Mesodermal cell (in vitro differentiated cells): ENCODE measurements at regions not wholly inside any gene's neighbourhood (a gene's known extent, or its start where the extent isn't known, plus 50 kb on each side); places are given as distances from the start of the nearest gene placed in this dataset.

ENCODE experiments used
- H3K27ac ChIP-seq: 2 replicates; pipeline ENCODE4 v1.7.0; 2013; ENCODE audit warnings: mild to moderate bottlenecking, low read depth, low read length, moderate library complexity; ENCODE audit not compliant: severe bottlenecking
- H3K36me3 ChIP-seq: 2 replicates; pipeline ENCODE4 v1.7.1; 2013; ENCODE audit warnings: mild to moderate bottlenecking, low read length, moderate library complexity; ENCODE audit not compliant: control insufficient read depth, insufficient read depth
- H3K4me1 ChIP-seq: one replicate; pipeline ENCODE4 v1.7.1; 2013; ENCODE audit warnings: mild to moderate bottlenecking, low read length; ENCODE audit not compliant: insufficient read depth, control insufficient read depth, poor library complexity, severe bottlenecking
- H3K4me3 ChIP-seq: 2 replicates; pipeline ENCODE4 v1.7.0; 2013; ENCODE audit warnings: low read length, control low read depth, mild to moderate bottlenecking; ENCODE audit not compliant: insufficient read depth, poor library complexity, severe bottlenecking; ENCODE audit errors: extremely low read depth
- H3K9me3 ChIP-seq: 2 replicates; pipeline ENCODE4 v1.7.1; 2013; ENCODE audit warnings: mild to moderate bottlenecking, low read length, moderate library complexity; ENCODE audit not compliant: control insufficient read depth
- WGBS, 2 experiments: methylation state at CpG; one replicate each; pipeline ENCODE4 v1.1.5; 2013; ENCODE audit warnings: missing lambda C conversion rate in 2 of 2; ENCODE audit not compliant: insufficient coverage in 2 of 2; 5-methylcytosine and 5-hydroxymethylcytosine counted together

GRCh38 chr2:16121986-16122390 lies 181.6 kb downstream of the MYCN start:
- H3K9me3 ChIP-seq: peaks cover 4% of the 10 kb centered on the region
- no peaks in the 10 kb centered on the region for H3K4me1 ChIP-seq
- no peak overlapping the region for H3K27ac ChIP-seq
- no peak overlapping the region for H3K4me3 ChIP-seq
- WGBS, 2 experiments: 100% methylated on average over 3 of the region's 4 CpGs
- H3K36me3 ChIP-seq: no peaks in the 10 kb centered on the region

- Histone ChIP-seq H3K9me3 (peaks cover 4% of the 10 kb centered on the region), H3K36me3 (no peaks in the 10 kb centered on the region), H3K27ac (no peak overlapping the region), H3K4me1 (no peaks in the 10 kb centered on the region), H3K4me3 (no peak overlapping the region)
- WGBS, 2 experiments: 94 to 100% methylated on average over 3 to 5 of the region's 7 CpGs
Observed at GRCh38 chr2:16121231-16121985, 181.1 kb downstream of the MYCN start.

- peaks cover 4% of the 10 kb centered on the region for H3K9me3 ChIP-seq
- H3K4me3 ChIP-seq: no peak overlapping the region
- H3K27ac ChIP-seq: no peak overlapping the region
Observed at GRCh38 chr2:16120591-16121180, 180.3 kb downstream of the MYCN start.

GRCh38 chr2:16119741-16120140 lies 179.4 kb downstream of the MYCN start:
- Histone ChIP-seq H3K4me3 (no peak overlapping the region), H3K4me1 (no peaks in the 10 kb centered on the region), H3K9me3 (peaks cover 4% of the 10 kb centered on the region), H3K27ac (no peak overlapping the region), H3K36me3 (no peaks in the 10 kb centered on the region)
- 71% methylated on average over 1 of the region's 3 CpGs; no CpG with 5 or more reads in 1 of the 2 experiments for WGBS, 2 experiments

More at GRCh38 chr2:16120591-16121180, 180.3 kb downstream of the MYCN start:
- H3K36me3 ChIP-seq: no peaks in the 10 kb centered on the region
- H3K4me1 ChIP-seq: no peaks in the 10 kb centered on the region

GRCh38 chr2:16118611-16119590 lies 178.6 kb downstream of the MYCN start:
- 73 to 86% methylated on average over 1 to 3 of the region's 5 CpGs for WGBS, 2 experiments

GRCh38 chr2:16117791-16118610 lies 177.7 kb downstream of the MYCN start:
- Histone ChIP-seq H3K36me3 (no peaks in the 10 kb centered on the region), H3K4me1 (no peaks in the 10 kb centered on the region), H3K27ac (no peak overlapping the region), H3K9me3 (peaks cover 4% of the 10 kb centered on the region), H3K4me3 (no peak overlapping the region)
- WGBS, 2 experiments: 92 to 93% methylated on average over 4 to 5 of the region's 9 CpGs

More at GRCh38 chr2:16118611-16119590, 178.6 kb downstream of the MYCN start:
- H3K9me3 ChIP-seq: peaks cover 4% of the 10 kb centered on the region
- no peak overlapping the region for H3K27ac ChIP-seq
- no peaks in the 10 kb centered on the region for H3K36me3 ChIP-seq
- H3K4me3 ChIP-seq: no peak overlapping the region
- H3K4me1 ChIP-seq: no peaks in the 10 kb centered on the region

GRCh38 chr2:16117021-16117700 lies 176.8 kb downstream of the MYCN start:
- Histone ChIP-seq H3K9me3 (peaks cover 4% of the 10 kb centered on the region), H3K4me3 (no peak overlapping the region), H3K36me3 (no peaks in the 10 kb centered on the region), H3K27ac (no peak overlapping the region), H3K4me1 (no peaks in the 10 kb centered on the region)
- 93 to 95% methylated on average over 2 to 8 of the region's 9 CpGs for WGBS, 2 experiments

- no peak overlapping the region for H3K4me3 ChIP-seq
- no peak overlapping the region for H3K27ac ChIP-seq
- 76 to 86% methylated on average over 3 to 7 of the region's 7 CpGs for WGBS, 2 experiments
Observed at GRCh38 chr2:16115881-16116830, 175.8 kb downstream of the MYCN start.

GRCh38 chr2:16115291-16115690 lies 174.9 kb downstream of the MYCN start:
- Histone ChIP-seq H3K4me1 (no peaks in the 10 kb centered on the region), H3K4me3 (no peak overlapping the region), H3K36me3 (no peaks in the 10 kb centered on the region), H3K9me3 (no peaks in the 10 kb centered on the region), H3K27ac (no peak overlapping the region)
- 80% methylated on average over 1 of the region's 4 CpGs; no CpG with 5 or more reads in 1 of the 2 experiments for WGBS, 2 experiments

More at GRCh38 chr2:16115881-16116830, 175.8 kb downstream of the MYCN start:
- H3K36me3 ChIP-seq: no peaks in the 10 kb centered on the region
- H3K9me3 ChIP-seq: peaks cover 2% of the 10 kb centered on the region
- H3K4me1 ChIP-seq: no peaks in the 10 kb centered on the region
